Amniotic epithelial cell (primary cell): ENCODE measurements at regions not wholly inside any gene's neighbourhood (a gene's known extent, or its start where the extent isn't known, plus 50 kb on each side); places are given as distances from the start of the nearest gene placed in this dataset.
"Not testable (repeated sequence)": the region's sequence is repeated elsewhere in the genome, so short reads cannot be mapped to it uniquely, and the experiment has no call there.

ENCODE experiments used
- DNase-seq: peaks from one replicate; pipeline ENCODE4 v3.0.0-alpha.2; 2010; ENCODE audit warnings: low read depth

DNA sequence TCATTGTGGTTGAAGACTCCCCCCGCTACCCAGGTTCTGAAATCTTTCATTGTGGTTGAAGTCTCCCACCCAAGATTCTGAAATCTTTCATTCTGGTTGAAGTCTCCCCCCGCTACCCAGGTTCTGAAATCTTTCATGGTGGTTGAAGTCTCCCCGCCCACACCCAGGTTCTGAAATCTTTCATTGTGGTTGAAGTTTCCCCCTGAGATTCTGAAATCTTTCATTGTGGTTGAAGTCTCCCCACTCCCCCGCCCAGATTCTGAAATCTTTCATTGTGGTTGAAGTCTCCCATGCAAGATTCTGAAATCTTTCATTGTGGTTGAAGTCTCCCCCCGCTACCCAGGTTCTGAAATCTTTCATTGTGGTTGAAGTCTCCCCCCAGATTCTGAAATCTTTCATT lies 916.0 kb downstream of the BRD1 start:
- DNase-seq, result not testable (repeated sequence)

DNA sequence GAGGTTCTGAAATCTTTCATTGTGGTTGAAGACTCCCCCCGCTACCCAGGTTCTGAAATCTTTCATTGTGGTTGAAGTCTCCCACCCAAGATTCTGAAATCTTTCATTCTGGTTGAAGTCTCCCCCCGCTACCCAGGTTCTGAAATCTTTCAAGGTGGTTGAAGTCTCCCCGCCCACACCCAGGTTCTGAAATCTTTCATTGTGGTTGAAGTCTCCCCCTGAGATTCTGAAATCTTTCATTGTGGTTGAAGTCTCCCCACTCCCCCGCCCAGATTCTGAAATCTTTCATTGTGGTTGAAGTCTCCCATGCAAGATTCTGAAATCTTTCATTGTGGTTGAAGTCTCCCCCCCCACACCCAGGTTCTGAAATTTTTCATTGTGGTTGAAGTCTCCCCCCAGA lies 916.6 kb downstream of the BRD1 start:
- DNase-seq, result not testable (repeated sequence)

GRCh38 chr22:48908547-48908946 lies 919.1 kb downstream of the BRD1 start:
- no peak for DNase-seq

DNA sequence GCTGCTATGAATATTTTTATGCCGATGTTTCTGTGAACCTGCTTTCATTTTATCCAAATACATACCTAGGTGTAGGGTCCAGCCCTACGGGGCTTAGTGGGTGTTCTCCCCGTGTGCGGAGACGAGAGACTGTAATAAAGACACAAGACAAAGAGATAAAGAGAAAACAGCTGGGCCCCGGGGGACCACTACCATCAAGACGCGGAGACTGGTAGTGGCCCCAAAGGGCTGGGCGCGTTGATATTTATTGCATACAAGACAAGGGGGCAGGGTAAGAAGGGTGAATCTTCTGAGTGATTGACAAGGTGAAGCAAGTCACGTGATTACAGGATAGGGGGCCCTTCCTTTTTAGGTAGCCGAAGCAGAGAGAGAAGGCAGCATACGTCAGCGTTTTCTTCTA lies 920.1 kb downstream of the BRD1 start:
- DNase-seq, result no peak

GRCh38 chr22:48906216-48906835 lies 921.3 kb downstream of the BRD1 start:
- DNase-seq, result no peak

GRCh38 chr22:48905206-48905975 lies 922.3 kb downstream of the BRD1 start:
- DNase-seq, result no peak

- DNase-seq, result no peak
Measured at GRCh38 chr22:48902983-48903650, 924.6 kb downstream of the BRD1 start.

GRCh38 chr22:48902001-48902869 lies 925.4 kb downstream of the BRD1 start:
- no peak for DNase-seq

DNA sequence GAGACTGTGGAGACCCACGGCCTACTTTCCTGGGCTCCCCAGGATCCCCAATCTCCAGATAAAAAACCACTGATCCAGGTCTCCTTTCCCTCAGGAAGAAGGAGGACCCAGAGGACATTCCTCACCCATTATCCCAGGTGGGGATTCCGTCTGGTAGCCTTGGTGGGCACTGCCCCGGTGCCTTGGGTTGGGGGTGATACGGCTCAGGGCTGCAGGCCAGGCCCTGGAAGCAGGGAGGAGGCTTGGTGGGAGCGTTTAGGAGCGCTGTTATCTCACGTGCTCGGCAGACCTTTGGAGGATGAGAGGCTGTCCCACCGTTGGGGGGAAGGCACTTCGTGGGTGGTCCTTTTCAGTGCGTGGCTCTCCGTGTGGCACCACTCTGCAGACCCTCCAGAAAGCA lies 926.3 kb downstream of the BRD1 start:
- no peak for DNase-seq

DNA sequence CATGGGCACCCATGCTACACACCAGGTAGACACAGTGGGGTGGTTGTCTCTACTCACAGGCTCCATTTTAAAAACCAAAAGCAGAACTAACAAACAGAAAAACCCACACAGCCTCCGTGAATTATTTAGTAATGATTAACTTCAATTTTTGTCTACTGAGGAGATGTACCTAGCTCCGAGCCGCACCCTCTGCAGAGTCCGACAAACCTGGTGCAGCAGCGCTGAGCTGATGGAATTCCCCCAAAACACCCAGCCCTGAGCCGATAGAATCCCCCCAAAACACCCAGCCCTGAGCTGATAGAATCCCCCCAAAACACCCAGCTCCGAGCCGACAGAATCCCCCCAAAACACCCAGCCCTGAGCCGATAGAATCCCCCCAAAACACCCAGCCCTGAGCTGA lies 927.0 kb downstream of the BRD1 start:
- DNase-seq, result no peak

- DNase-seq, result no peak
Measured at GRCh38 chr22:48900327-48900597, 927.4 kb downstream of the BRD1 start.

DNA sequence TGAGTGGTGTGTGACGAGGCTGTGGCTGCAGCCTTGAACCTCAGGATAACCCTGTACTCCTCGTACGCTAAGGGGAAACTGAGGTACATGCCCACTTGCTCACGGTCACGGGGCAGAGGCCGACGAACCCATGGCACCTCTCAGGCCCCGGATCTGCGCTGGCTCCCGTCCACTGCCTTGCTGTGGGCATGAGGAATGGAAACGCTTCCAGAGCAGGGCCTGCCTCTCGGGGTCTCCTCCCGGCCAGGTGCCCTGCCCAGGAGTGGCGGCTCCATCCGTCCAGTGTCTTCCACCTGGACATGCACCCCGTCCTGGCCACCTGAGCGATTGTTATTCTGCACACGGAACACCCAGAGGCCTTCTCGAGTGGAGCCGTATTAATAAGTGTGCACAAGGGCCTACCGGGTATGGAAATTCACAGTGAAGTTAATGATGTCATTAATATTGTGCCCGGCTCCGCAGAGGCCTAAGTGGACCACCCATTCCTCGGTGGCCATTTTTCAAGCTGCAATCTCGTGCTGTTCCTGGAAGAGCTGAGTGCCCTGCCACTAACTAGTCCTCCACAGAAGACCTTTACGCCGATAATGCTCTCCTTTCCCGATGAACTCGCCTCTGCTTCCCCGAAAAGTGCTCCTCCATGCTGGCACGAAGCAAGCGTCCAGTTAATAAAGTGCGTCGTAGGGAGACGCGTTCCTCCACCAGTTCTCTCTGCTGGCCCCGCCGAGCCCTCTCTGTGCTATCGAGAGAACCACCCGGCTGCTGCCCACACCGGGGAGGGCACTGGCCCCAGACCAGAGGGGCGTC lies 927.9 kb downstream of the BRD1 start:
- no peak for DNase-seq

DNA sequence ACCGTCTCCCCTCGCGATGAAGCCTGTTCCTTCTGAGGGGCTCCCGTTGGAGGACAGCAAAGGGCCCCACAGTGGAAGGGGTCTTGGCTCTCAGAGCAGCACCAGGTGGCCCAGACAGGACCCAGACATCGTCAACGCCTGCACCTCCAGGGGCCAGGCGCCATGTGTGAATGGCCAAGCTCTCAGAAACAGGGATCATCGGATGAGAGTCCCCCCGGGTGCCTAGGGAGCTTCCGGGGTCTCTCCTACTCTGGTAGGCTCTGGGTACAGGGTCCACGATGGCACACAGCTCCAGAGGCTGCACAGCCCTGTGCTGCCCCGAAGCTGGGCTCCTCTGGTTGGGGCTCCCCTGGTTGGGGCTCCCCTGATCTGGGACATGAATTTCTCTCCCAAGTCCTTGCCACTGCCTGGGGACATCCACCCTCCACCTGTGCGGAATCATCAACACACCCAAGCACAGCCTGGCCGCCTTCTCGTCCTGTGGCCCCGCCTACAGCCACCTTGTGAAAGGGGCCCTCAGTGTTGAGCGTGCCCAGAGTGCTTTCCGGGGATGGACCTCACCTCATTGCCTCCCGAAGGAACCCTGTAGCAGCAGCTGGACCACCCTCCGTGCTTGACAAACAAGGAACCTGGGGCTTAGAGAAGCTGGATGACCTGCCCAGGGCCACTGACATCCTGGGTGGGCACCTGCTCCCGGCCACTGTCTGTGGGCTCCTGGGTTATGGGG lies 929.0 kb downstream of the BRD1 start:
- no peak for DNase-seq

DNA sequence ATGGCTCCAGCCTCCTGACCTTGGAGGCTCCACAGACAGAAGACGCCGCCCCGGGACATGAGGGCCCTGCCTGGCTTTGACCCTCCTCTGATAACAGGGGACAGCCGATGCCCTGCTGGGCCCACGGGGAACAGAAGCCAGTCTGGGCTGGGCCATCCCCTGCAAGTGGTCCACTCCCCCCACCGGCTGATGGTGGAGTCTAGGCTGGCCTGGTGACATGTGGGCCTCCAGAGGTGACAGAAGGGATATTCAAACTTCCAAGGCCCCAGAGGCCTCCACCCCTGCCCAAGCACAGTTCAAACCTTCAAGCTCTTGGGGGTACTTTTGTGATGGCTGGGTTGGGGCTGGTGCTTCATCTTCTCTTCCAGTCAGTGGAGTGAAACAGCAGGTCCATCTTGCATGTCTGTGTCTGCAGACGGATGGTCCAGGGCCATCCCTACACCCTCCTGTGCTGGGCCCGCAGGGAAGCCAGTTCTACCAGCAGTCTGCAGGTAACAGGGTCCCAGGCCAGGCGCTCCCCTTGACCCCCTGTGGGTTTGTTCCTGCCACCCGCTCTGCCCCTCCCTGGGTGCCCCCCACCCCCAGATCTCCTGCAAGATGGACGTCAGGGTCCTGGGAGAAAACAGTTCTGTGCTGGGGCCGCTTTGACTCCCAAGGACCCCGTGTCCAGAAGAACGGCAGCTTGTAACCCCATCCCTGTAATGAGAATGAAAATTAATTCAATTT lies 929.9 kb downstream of the BRD1 start:
- no peak for DNase-seq

DNA sequence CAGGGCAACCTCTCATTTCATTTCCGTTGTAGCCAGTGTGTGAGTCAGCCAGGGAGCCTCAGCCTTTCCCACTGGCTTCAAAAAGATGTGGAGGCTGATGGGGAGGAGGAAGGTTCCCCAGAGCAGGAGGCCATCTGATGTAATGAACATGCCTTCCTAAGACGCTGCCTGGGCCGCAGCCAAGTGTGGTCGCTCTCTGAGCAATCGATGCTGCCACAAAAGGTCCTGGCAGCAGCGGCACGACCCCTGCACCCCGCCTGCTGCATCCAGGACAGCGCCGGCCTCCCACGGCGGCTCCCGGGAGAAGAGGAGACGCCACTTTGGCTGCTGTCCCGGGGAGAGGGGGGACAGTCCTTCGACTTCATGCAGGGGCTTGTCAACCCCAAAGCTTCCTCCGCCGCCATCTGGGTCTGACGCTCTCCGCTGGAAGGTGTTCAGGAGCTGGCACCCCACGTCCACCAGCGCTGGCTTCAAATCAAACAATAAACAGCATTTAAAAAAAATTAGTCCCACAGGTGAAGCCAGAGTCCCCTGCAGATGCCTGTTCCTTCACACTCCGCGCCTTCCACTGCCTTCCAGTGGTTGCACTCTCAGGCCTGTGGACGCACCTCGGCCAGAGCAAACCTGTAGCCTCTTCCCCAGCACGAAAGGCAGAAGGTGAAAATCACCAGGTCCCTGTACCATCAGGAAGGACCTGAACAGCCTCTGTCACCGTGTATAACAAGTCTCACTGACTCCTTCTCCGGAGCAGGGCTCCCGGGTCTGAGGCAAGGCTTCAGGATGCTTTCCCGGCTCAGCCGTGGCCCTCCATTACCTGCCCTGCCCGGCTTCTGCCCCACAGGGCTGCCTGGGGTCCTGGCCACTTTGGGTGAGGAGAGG lies 930.7 kb downstream of the BRD1 start:
- DNase-seq, result no peak

DNA sequence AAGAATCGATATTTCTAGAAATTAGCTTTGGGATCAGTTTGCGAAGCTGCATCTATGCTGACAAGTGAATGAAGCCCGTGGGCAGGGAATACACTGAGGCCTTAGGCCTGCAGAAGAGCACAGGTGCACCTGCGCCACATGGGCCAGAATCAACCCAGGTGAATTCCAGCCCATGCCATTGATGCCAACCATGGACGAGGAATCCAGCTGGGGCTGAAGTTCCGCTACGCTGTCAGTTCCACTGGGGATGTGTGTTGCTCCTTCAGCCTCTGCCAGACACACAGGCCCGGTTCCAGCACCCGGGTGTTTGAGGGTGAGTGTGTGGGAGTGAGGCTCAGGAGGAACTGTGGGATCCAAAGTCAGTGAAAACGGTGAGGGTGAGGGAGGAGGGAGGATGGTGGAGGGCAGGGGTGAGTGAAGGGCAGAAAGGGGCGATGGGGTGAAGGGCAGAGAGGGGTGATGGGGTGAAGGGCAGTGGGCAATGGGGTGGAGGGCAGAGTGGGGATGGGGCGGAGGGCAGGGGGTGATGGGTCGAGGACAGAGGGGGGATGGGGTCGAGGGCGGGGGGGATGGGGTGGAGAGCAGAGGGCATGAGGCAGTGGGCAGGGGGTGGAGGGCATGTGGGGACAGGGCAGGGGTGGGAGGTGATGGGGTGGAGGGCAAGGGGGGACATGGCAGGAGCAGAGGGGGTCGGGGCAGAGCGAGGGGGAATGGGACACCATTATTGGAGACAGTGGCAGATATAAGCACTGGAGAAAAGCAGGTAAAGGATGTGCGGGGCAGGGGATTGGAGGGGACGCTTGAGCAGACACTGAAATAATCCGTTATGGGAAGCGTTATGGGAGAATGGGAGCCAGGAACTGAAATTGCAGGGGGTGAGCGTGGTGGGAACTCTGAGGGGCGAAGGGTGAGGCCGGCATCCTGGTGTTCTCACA lies 931.6 kb downstream of the BRD1 start:
- DNase-seq, result no peak

DNA sequence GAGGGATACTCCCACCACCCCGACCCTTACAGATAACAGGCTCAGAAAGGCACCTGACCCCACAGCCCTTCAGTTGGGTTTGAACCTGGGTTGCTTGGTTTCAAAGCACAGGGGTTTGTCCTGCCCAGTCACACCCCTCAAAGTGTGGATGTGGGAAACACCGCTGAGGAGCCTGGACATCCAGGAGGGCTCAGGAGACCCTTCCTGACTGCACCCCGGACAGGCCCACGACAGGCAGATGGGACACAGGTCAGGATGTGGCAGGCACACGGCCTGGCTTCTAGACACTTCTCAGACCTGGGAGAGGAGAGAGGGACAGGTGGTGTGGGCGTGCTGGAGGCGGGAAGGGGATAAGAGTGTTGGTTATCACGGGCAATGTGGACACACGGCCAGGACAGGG lies 932.3 kb downstream of the BRD1 start:
- DNase-seq, result no peak

DNA sequence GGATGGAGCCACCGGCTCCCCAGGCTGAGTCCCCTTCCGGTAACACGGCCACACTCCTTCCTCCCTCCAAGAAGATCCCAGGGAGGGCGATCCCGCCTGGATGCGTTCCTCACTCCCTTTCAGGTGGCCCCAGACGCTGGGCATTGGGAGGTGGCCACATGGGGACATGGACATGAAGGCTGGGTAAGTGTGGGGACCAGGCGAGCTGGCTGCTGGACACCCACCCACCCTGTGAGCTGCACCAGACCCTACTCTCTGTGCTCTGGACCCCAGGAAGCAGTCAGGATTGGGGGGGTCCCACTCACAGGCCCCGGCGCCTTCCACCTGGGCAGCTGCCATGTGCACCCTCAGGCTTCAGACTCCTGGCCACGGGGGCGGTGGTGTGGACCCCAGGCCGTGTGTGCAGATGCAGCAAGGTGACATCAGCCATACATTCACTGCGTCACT lies 932.8 kb downstream of the BRD1 start:
- DNase-seq, result no peak
